Epithelial cell of esophagus (primary cell): ENCODE measurements at regions not wholly inside any gene's neighbourhood (a gene's known extent, or its start where the extent isn't known, plus 50 kb on each side); places are given as distances from the start of the nearest gene placed in this dataset.

Experiments used
- DNase-seq: peaks from one replicate; pipeline ENCODE4 v3.0.0; 2010; ENCODE audit warnings: low read depth
- H3K4me3 ChIP-seq: 2 replicates; pipeline ENCODE4 v1.5.1; 2011; ENCODE audit warnings: mild to moderate bottlenecking, low read length, control low read depth
- TF ChIP-seq, protein P1 (sequence below): IDR thresholded peaks from 2 replicates; pipeline ENCODE4 v1.5.1; 2011; ENCODE audit warnings: low read depth, mild to moderate bottlenecking, low read length, control low read depth, inconsistent platforms; ENCODE audit not compliant: insufficient read depth; ENCODE audit errors: missing control alignments

DNA sequence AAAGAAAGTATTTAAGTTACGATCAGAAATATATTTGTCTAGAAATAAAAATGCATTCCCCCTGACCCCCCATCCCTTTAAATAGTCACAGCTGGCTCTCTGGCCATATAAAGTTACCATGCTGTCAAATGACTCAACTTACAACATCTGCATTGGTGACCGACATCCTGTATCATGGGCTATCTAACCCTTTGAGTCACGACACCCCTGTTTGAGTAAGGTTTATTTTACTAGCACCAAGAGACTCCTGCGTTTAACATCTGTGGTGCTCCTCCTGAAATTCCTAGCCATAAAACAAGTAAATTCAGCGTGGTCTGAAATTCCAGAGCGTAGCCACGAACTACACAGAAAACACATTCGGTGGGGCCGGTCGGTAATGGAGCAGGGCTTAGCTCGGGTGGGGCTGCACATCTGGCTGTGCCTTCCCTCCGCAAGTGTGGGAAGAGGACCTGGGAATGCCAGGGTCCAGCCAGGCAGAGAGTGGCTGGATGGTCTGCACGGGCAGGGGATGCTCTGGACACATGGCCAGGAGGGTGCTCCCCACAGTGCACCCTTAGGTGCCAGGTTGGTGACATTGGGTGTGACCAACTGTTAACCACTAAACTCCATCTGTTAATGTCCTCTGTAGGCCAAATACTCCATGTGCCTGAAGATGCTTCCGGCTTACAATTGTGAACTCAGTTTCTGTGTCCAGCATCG, 53.0 kb upstream of the CLDN14 start:
- H3K4me3 ChIP-seq, result no peak overlapping the region
- TF ChIP-seq, protein P1, sequence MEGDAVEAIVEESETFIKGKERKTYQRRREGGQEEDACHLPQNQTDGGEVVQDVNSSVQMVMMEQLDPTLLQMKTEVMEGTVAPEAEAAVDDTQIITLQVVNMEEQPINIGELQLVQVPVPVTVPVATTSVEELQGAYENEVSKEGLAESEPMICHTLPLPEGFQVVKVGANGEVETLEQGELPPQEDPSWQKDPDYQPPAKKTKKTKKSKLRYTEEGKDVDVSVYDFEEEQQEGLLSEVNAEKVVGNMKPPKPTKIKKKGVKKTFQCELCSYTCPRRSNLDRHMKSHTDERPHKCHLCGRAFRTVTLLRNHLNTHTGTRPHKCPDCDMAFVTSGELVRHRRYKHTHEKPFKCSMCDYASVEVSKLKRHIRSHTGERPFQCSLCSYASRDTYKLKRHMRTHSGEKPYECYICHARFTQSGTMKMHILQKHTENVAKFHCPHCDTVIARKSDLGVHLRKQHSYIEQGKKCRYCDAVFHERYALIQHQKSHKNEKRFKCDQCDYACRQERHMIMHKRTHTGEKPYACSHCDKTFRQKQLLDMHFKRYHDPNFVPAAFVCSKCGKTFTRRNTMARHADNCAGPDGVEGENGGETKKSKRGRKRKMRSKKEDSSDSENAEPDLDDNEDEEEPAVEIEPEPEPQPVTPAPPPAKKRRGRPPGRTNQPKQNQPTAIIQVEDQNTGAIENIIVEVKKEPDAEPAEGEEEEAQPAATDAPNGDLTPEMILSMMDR, result no peak
- DNase-seq, result no peak

DNA sequence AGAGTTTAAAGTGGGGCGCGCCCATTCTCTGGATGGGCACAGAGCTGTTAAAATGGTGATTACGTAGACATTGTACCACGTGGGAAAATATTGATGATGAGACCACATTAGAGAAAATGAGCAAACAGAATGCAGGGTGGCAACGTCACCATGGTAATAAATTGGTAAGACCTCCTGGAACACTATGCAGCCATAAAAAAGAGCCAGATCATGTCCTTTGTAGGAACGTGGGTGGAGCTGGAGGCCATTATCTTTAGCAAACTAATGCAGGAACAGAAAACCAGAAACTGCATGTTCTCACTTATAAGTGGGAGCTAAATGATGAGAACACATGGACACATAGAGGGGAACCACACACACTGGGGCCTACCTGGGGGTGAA, 53.5 kb upstream of the CLDN14 start:
- TF ChIP-seq, protein P1, result no peak
- no peak for DNase-seq
- H3K4me3 ChIP-seq, result no peak overlapping the region

DNA sequence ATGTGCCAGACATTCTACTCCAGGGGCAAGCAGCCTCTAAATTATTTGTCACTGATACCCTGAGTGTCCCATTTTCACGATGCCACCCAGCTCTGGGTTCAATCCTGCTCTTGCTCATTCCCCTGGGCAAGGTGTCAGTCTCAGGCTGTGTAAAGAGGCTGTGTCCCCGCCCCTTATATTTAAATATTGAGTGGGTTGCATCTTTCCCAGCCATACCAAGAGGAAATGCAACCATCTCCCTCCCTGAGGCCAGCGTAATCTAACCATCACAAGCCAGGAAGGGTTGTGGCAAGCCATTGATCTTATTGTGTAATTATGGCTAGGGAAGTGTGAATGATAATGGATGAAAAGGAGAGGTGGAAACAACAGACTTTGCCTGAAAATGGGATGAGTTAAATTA, 54.7 kb upstream of the CLDN14 start:
- no peak for DNase-seq
- H3K4me3 ChIP-seq, result no peak overlapping the region
- TF ChIP-seq, protein P1, result no peak

DNA sequence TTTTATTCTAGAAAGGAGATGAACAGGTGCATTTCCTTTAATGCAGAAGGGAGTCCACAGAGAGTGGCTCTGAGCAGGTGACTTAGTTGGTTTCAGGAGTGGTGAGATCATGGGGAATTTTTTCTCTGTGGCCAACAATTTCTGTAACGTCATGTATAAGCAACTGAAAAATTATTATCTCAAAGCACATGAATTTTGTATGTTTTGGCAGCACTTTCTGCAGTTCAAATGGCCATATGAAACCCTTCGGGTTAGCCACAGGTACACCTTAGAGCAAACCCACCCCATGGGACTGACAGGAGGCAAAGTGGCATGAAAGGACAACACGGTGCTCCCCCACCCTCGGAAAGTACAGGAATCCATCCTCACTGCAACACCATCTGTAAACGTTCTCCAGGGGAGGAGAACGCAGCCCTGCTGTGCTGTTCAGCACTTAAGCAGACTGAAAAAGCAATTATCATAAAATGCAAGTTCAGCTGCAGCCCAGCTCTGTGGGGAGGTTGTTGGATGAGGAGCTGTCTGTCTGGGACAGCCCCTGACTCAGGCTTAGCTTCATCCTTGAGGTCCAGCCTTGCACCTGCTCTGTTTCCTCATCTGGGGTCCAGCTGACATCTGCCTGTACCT, 55.8 kb upstream of the CLDN14 start:
- DNase-seq, result no peak
- H3K4me3 ChIP-seq, result no peak overlapping the region
- TF ChIP-seq, protein P1, result no peak

DNA sequence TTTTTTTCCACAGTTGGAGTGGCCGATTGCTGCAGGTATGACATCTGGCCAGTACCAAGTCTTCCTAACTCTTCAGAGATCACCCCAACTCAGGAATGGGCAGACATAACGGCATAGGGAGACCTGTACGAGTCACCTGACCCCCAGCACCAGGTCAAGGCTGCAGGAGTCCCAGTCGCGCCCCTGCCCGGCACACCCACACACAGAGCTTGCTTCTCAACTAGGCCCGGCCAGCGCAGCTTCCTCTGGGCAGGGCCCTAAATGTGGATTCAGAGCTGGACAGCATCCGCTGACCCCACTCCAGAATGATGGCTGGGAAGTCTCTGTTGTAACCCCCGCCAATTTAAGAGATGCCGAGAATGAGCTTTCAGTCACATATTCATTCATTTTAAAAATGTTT, 58.8 kb upstream of the CLDN14 start:
- DNase-seq, result no peak
- TF ChIP-seq, protein P1, result no peak
- no peak overlapping the region for H3K4me3 ChIP-seq

DNA sequence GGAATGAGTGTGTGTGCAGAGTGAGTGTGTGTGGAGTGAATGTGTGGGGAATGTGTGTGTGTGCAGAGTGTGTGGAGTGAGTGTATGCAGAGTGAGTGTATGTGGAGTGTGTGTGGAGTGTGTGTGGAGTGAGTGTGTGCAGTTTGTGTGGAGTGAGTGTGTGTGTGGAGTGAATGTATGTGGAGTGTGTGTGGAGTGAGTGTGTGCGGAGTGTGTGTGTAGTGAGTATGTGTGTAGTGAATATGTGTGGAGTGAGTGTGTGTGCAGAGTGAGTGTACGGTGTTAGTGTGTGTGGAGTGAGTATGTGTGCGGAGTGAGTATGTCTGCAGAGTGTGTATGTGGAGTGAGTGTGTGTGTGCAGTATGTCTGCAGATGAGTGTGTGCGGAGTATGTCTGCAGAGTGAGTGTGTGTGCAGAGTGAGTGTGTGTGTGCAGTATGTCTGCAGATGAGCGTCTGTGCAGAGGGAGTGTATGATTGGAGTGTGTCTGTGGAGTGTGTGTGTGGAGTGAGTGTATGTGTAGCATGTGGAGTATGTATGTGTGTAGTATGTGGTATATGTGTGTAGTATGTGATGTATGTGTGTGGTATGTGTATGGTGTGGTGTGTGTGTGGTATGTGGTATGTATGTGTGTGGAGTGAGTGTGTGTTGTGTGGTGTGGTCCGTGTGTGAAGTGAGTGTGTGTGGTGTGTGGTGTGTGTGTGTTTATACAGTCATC, 59.7 kb upstream of the CLDN14 start:
- TF ChIP-seq, protein P1, result no peak
- H3K4me3 ChIP-seq, result no peak overlapping the region
- DNase-seq, result no peak

DNA sequence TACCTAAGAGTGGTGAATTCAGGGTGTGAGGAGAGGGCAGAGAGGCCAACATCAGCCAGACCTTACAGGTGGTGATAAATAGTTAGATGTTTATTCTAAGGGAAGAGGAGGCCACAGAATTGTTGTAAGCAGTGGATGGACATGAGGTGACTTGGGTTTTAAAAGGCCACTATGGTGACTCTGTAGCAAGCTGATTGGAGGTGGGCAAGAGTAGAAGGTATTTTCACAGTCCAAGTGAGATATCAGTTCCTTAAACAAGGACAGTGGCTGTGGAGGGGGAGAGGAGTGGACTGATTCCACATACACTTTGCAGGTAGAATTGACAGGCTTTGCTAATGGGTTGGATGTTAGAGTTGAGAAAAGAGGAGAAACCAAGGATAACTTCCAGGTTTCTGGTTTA, 60.8 kb upstream of the CLDN14 start:
- DNase-seq, result no peak
- TF ChIP-seq, protein P1, result no peak
- no peak overlapping the region for H3K4me3 ChIP-seq
